DMS 273 (cell line): ENCODE measurements at regions not wholly inside any gene's neighbourhood (a gene's known extent, or its start where the extent isn't known, plus 50 kb on each side); places are given as distances from the start of the nearest gene placed in this dataset.

Source experiments
- DNase-seq: peaks from one replicate; lab custom pipeline; 2025; ENCODE audit not compliant: unreplicated experiment; lab: John Stamatoyannopoulos, UW

GRCh38 chr6:105594821-105595220, 191.9 kb upstream of the PREP start:
- no peak for DNase-seq

- DNase-seq: peak; percentile 75
Measured at GRCh38 chr6:105593805-105594671, 191.2 kb upstream of the PREP start.

GRCh38 chr6:105593056-105593690, 190.3 kb upstream of the PREP start:
- no peak for DNase-seq

GRCh38 chr6:105592329-105592728, 189.4 kb upstream of the PREP start:
- peak; percentile 12 for DNase-seq

- no peak for DNase-seq
Measured at GRCh38 chr6:105591053-105591452, 188.2 kb upstream of the PREP start.

- no peak for DNase-seq
Measured at GRCh38 chr6:105588123-105588710, 185.3 kb upstream of the PREP start.

- no peak for DNase-seq
Measured at GRCh38 chr6:105587349-105588122, 184.7 kb upstream of the PREP start.

- no peak for DNase-seq
Measured at GRCh38 chr6:105578179-105578707, 175.4 kb upstream of the PREP start.

- no peak for DNase-seq
Measured at GRCh38 chr6:105573556-105573955, 170.7 kb upstream of the PREP start.

GRCh38 chr6:105573138-105573537, 170.3 kb upstream of the PREP start:
- no peak for DNase-seq

- DNase-seq: no peak
Measured at GRCh38 chr6:105570416-105570815, 167.5 kb upstream of the PREP start.

- DNase-seq: no peak
Measured at GRCh38 chr6:105569706-105570105, 166.8 kb upstream of the PREP start.

- DNase-seq: no peak
Measured at GRCh38 chr6:105568751-105569150, 165.9 kb upstream of the PREP start.

GRCh38 chr6:105568142-105568541, 165.3 kb upstream of the PREP start:
- no peak for DNase-seq

GRCh38 chr6:105567140-105567539, 164.3 kb upstream of the PREP start:
- DNase-seq: no peak

GRCh38 chr6:105566503-105566902, 163.6 kb upstream of the PREP start:
- DNase-seq: no peak

GRCh38 chr6:105564121-105564902, 161.4 kb upstream of the PREP start:
- no peak for DNase-seq

- no peak for DNase-seq
Measured at GRCh38 chr6:105562027-105562426, 159.1 kb upstream of the PREP start.

GRCh38 chr6:105561486-105561885, 158.6 kb upstream of the PREP start:
- no peak for DNase-seq

- DNase-seq: no peak
Measured at GRCh38 chr6:105560611-105561066, 157.8 kb upstream of the PREP start.
